ENCODE measurements at regions not wholly inside any gene's neighbourhood (a gene's known extent, or its start where the extent isn't known, plus 50 kb on each side); places are given as distances from the start of the nearest gene placed in this dataset.

GRCh38 chr18:8994603-8995002, 107.9 kb upstream of the NDUFV2 start:
- TF ChIP-seq JUND (IDR thresholded peaks at IDR 0.05) (no peak), CTCF (IDR thresholded peaks at IDR 0.05 in 2 of 3, conservative IDR thresholded peaks at IDR 0.05 in 1 of 3; ENCODE audit: borderline replicate concordance in 1 of 3, insufficient read depth in 1 of 3, low read depth in 2 of 3, low read length in 2 of 3) (no peak), SIN3A (IDR thresholded peaks at IDR 0.05; ENCODE audit: low read depth) (no peak), POLR2A (IDR thresholded peaks at IDR 0.05; ENCODE audit: borderline replicate concordance, extremely low read depth, insufficient read depth, insufficient read length) (no peak), TCF7L2 (IDR thresholded peaks at IDR 0.05; ENCODE audit: borderline replicate concordance, extremely low read depth, insufficient read depth, insufficient read length) (no peak), POLR2AphosphoS5 (IDR thresholded peaks at IDR 0.05; ENCODE audit: low read depth, low read length) (no peak), CEBPB (IDR thresholded peaks at IDR 0.05; ENCODE audit: low read depth) (no peak), ATF3 (IDR thresholded peaks at IDR 0.05) (no peak), RAD21 (IDR thresholded peaks at IDR 0.05; ENCODE audit: low read depth) (no peak), EZH2 (IDR thresholded peaks at IDR 0.05) (no peak), ZFX (IDR thresholded peaks at IDR 0.05) (no peak), EZH2phosphoT487 (IDR thresholded peaks at IDR 0.05; ENCODE audit: borderline replicate concordance) (no peak)

All from HCT116 (cell line).